A673 (cell line): ENCODE measurements at regions not wholly inside any gene's neighbourhood (a gene's known extent, or its start where the extent isn't known, plus 50 kb on each side); places are given as distances from the start of the nearest gene placed in this dataset.

ENCODE experiments used
- CTCF ChIP-seq: fragments of 300-800, 200-600 bp; sonication (generic); conservative IDR thresholded peaks from 2 replicates; pipeline ENCODE4 v1.5.1; 2017; ENCODE audit warnings: low read depth, mild to moderate bottlenecking, antibody characterized with exemption, low read length, moderate library complexity, mixed read lengths
- EZH2 ChIP-seq: fragments of 200-600 bp; sonication (generic); IDR thresholded peaks from 2 replicates; pipeline ENCODE4 v1.6.1; 2017; ENCODE audit warnings: borderline replicate concordance, low read depth, mild to moderate bottlenecking, mixed read lengths, antibody characterized with exemption, low read length; ENCODE audit not compliant: poor library complexity, severe bottlenecking

DNA sequence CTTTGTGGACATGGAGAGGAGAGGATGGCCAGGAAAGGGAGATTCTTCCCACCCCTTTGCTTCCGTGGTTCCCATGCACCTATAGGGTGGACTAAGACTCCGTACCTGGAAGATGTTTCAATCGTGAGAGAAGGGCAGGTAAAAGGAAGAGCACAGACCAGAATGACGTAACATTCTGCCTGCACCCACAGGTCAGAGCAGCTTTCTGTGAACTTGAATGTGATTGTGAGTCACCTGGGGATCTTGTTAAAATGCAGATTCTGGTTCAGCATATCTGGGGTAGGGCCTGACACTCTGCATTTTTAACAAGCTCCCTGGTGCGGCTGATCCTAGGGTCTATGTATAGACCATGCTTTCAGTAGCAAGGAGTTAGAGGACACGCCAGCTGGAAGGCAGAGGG lies 164.1 kb upstream of the SGK1 start:
- TF ChIP-seq CTCF (no peak), EZH2 (no peak)
